ENCODE measurements at regions not wholly inside any gene's neighbourhood (a gene's known extent, or its start where the extent isn't known, plus 50 kb on each side); places are given as distances from the start of the nearest gene placed in this dataset.

- no peak for TF ChIP-seq EZH2 (IDR thresholded peaks at IDR 0.05; ENCODE audit: borderline replicate concordance, low read depth, low read length, severe bottlenecking)
- TF ChIP-seq, protein P1, sequence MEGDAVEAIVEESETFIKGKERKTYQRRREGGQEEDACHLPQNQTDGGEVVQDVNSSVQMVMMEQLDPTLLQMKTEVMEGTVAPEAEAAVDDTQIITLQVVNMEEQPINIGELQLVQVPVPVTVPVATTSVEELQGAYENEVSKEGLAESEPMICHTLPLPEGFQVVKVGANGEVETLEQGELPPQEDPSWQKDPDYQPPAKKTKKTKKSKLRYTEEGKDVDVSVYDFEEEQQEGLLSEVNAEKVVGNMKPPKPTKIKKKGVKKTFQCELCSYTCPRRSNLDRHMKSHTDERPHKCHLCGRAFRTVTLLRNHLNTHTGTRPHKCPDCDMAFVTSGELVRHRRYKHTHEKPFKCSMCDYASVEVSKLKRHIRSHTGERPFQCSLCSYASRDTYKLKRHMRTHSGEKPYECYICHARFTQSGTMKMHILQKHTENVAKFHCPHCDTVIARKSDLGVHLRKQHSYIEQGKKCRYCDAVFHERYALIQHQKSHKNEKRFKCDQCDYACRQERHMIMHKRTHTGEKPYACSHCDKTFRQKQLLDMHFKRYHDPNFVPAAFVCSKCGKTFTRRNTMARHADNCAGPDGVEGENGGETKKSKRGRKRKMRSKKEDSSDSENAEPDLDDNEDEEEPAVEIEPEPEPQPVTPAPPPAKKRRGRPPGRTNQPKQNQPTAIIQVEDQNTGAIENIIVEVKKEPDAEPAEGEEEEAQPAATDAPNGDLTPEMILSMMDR (IDR thresholded peaks at IDR 0.05; ENCODE audit: borderline replicate concordance, extremely low read depth, low read length, poor library complexity, severe bottlenecking) = no peak
Measured at GRCh38 chr13:34803756-34804155, 138.3 kb upstream of the NBEA start.

Measured in DND-41 (cell line).